GM12878 (cell line): ENCODE measurements at regions not wholly inside any gene's neighbourhood (a gene's known extent, or its start where the extent isn't known, plus 50 kb on each side); places are given as distances from the start of the nearest gene placed in this dataset.

Source experiments
- ATAC-seq: fragments of 200-7000 bp; cut with Tn5 transposase; 3 replicates; pipeline ENCODE4 v1.9.1; 2020; ENCODE audit warnings: mild to moderate bottlenecking, moderate library complexity
- BruUV-seq: library from RNA; stranded (reverse); fragments of 400-500 nt; replicated peaks from 2 replicates; lab custom pipeline; 2021; lab: Mats Ljungman, UMichigan
- CTCF ChIA-PET: fragments of 300-600 bp; sonication (Branson Sonifier 250); formaldehyde crosslinking; extraction: SDS; loops from one replicate; lab custom pipeline; 2021; ENCODE audit warnings: inconsistent platforms; lab: Yijun Ruan, JAX
- POLR2A ChIA-PET: fragments of 350-600 bp; formaldehyde crosslinking; extraction: SDS; loops from one replicate; lab custom pipeline; 2021; ENCODE audit warnings: inconsistent platforms; lab: Charles Lee
- RAD21 ChIA-PET: fragments of 300-600 bp; sonication (Branson Sonifier 250); formaldehyde crosslinking; loops from one replicate; lab custom pipeline; 2023; ENCODE audit warnings: antibody characterized with exemption; ENCODE audit not compliant: unreplicated experiment; lab: Charles Lee
- SMC1A ChIA-PET: fragments of 300-600 bp; sonication (Branson Sonifier 250); formaldehyde crosslinking; loops from one replicate; lab custom pipeline; 2023; ENCODE audit not compliant: unreplicated experiment, uncharacterized antibody; lab: Charles Lee
- DNase-seq: peaks from one replicate; pipeline ENCODE4 v3.0.0-alpha.2; 2011; ENCODE audit warnings: low read depth, low spot score
- FAIRE-seq: peaks from 3 replicates; lab custom pipeline; 2011; peaks lifted over from hg19 to GRCh38; lab: Jason Lieb, UNC
- H2AFZ ChIP-seq: 2 replicates; pipeline ENCODE4 v1.6.0; 2011; ENCODE audit warnings: low read depth, low read length, control low read depth; ENCODE audit not compliant: control insufficient read depth
- H3K27ac ChIP-seq: 2 replicates; pipeline ENCODE4 v1.5.1; 2011; ENCODE audit warnings: control low read depth; ENCODE audit not compliant: control insufficient read depth, insufficient read depth
- H3K27me3 ChIP-seq, 2 experiments: replicated peaks in 1 of 2; 2 replicates each; pipeline versions ENCODE4 v1.6.0 to v1.6.1; 2011; ENCODE audit warnings: low read length in 1 of 2; ENCODE audit not compliant: control insufficient read depth in 2 of 2, insufficient read depth in 2 of 2
- H3K36me3 ChIP-seq, 2 experiments: 2 replicates each; pipeline ENCODE4 v1.5.1; 2011; ENCODE audit warnings: low read length in 1 of 2; ENCODE audit not compliant: control insufficient read depth in 2 of 2, insufficient read depth in 2 of 2
- H3K4me1 ChIP-seq: 2 replicates; pipeline ENCODE4 v1.6.1; 2011; ENCODE audit warnings: mild to moderate bottlenecking, low read length, moderate library complexity, mixed read lengths; ENCODE audit not compliant: control insufficient read depth, insufficient read depth
- H3K4me2 ChIP-seq: 2 replicates; pipeline ENCODE4 v1.6.0; 2011; ENCODE audit warnings: control low read depth; ENCODE audit not compliant: control insufficient read depth, insufficient read depth
- H3K4me3 ChIP-seq: fragments of 200-600 bp; sonication (generic); 2 replicates; pipeline ENCODE4 v1.5.1; 2016
- H3K79me2 ChIP-seq: 2 replicates; pipeline ENCODE4 v1.6.0; 2011; ENCODE audit warnings: low read length; ENCODE audit not compliant: control insufficient read depth, insufficient read depth
- H3K9ac ChIP-seq: 2 replicates; pipeline ENCODE4 v1.8.0; 2011; ENCODE audit warnings: low read length, control low read depth, mixed read lengths; ENCODE audit not compliant: control insufficient read depth, insufficient read depth
- H3K9me3 ChIP-seq: replicated peaks from 3 replicates; pipeline ENCODE4 v1.5.1; 2011; ENCODE audit warnings: mild to moderate bottlenecking, low read length; ENCODE audit not compliant: control insufficient read depth, insufficient read depth
- H4K20me1 ChIP-seq: 2 replicates; pipeline ENCODE4 v1.6.0; 2011; ENCODE audit not compliant: control insufficient read depth, insufficient read depth
- IRF3 ChIP-seq: fragments of 450-650 bp; IDR thresholded peaks from 2 replicates; pipeline ENCODE4 v1.6.1; 2014; ENCODE audit warnings: mild to moderate bottlenecking
- IRF5 ChIP-seq: fragments of 450-650 bp; IDR thresholded peaks from 2 replicates; pipeline ENCODE4 v1.6.1; 2017; ENCODE audit warnings: borderline replicate concordance
- ZNF622 ChIP-seq: fragments of 450-650 bp; IDR thresholded peaks from 2 replicates; pipeline ENCODE4 v1.6.1; 2017; ENCODE audit warnings: mild to moderate bottlenecking, inconsistent platforms
- WGBS: methylation state at CpG from one replicate; pipeline ENCODE4 v1.1.6; 2016; ENCODE audit warnings: low lambda C conversion rate; ENCODE audit not compliant: insufficient replicate concordance, insufficient coverage; ENCODE audit errors: missing lambda C conversion rate; 5-methylcytosine and 5-hydroxymethylcytosine counted together
- in situ Hi-C: fragments of 300-500 bp; cut with MboI; formaldehyde crosslinking; loops from 9 replicates; pipeline ENCODE4 v1.14.3; 2018; ENCODE audit warnings: mixed read lengths
- intact Hi-C: fragments of 100-400 bp; cut with micrococcal nuclease; formaldehyde crosslinking; loops from one replicate; pipeline ENCODE4 v1.14.2; 2022; ENCODE audit not compliant: unreplicated experiment
- TF ChIP-seq, protein P1 (sequence below): IDR thresholded peaks from 2 replicates; pipeline ENCODE4 v1.6.1; 2011; ENCODE audit warnings: borderline replicate concordance, low read depth, mild to moderate bottlenecking, moderate library complexity, mixed read lengths, low read length; ENCODE audit not compliant: insufficient read depth; ENCODE audit errors: extremely low read length

- H3K27ac ChIP-seq, result no peak overlapping the region
- ATAC-seq (no peak), DNase-seq (no peak), FAIRE-seq (no peak)
- intact Hi-C loops (no loop called here), in situ Hi-C loops (no loop called here)
- peaks cover 0 to 1% of the 10 kb centered on the region in 2 experiments; a peak in 1 of 4 replicates for H3K27me3 ChIP-seq
- H3K79me2 ChIP-seq, result no peaks in the 10 kb centered on the region
- ChIA-PET POLR2A (interaction anchor here (0.6 kb wide), 1 partner anchor 628 kb away, joined by 8 read pairs; no protein-coding TSS in a partner anchor), RAD21 (interaction anchor here (1.0 kb wide), 1 partner anchor 273 kb away, joined by 4 read pairs; no protein-coding TSS in a partner anchor), SMC1A (interaction anchor here (0.8 to 1.5 kb wide), 2 partner anchors 273 to 298 kb away, joined by 3 to 5 read pairs; no protein-coding TSS in a partner anchor), CTCF (interaction anchor here (0.6 to 1.6 kb wide), 7 partner anchors 10 to 299 kb away, joined by 3 to 12 read pairs (median 3); no protein-coding TSS in a partner anchor)
- TF ChIP-seq, protein P1, sequence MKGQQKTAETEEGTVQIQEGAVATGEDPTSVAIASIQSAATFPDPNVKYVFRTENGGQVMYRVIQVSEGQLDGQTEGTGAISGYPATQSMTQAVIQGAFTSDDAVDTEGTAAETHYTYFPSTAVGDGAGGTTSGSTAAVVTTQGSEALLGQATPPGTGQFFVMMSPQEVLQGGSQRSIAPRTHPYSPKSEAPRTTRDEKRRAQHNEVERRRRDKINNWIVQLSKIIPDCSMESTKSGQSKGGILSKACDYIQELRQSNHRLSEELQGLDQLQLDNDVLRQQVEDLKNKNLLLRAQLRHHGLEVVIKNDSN, result no peak
- TF ChIP-seq ZNF622 (no peak), IRF5 (no peak)
- H3K36me3 ChIP-seq, result no peaks in the 10 kb centered on the region
- WGBS, result 60% methylated on average over 6 of the region's 6 CpGs
- H3K4me3 ChIP-seq, result no peak overlapping the region
- no peak overlapping the region for H3K4me2 ChIP-seq
- H2AFZ ChIP-seq, result no peak overlapping the region
- H3K9me3 ChIP-seq, result no peaks in the 10 kb centered on the region
- H3K9ac ChIP-seq, result no peak overlapping the region
- H4K20me1 ChIP-seq, result no peaks in the 10 kb centered on the region
- no TSS peak for BruUV-seq
- no peaks in the 10 kb centered on the region for H3K4me1 ChIP-seq
Measured at GRCh38 chr5:2036885-2037284, 154.2 kb upstream of the IRX4 start.

GRCh38 chr5:2032432-2032831 lies 149.7 kb upstream of the IRX4 start:
- WGBS, result 7% methylated on average over 5 of the region's 5 CpGs
- H3K27me3 ChIP-seq, result peaks cover 0 to 1% of the 10 kb centered on the region in 2 experiments; a peak in 1 of 4 replicates
- no peak for TF ChIP-seq IRF3
- TF ChIP-seq, all 136 proteins: peak for 0
- BruUV-seq, result no TSS peak
- ATAC-seq (no peak), DNase-seq (no peak), FAIRE-seq (no peak)
- Histone ChIP-seq H4K20me1 (no peaks in the 10 kb centered on the region), H2AFZ (no peak overlapping the region), H3K36me3 (no peaks in the 10 kb centered on the region), H3K9ac (no peak overlapping the region), H3K4me2 (no peak overlapping the region), H3K4me1 (no peaks in the 10 kb centered on the region), H3K4me3 (no peak overlapping the region), H3K27ac (no peak overlapping the region), H3K9me3 (no peaks in the 10 kb centered on the region), H3K79me2 (no peaks in the 10 kb centered on the region)
- CTCF ChIA-PET, result interaction anchor here (2.1 kb wide), 1 partner anchor 10 kb away, joined by 5 read pairs; no protein-coding TSS in a partner anchor
- in situ Hi-C loops (no loop called here), intact Hi-C loops (no loop called here)
- POLR2A ChIA-PET, result no interaction called here
- SMC1A ChIA-PET, result no interaction called here
- RAD21 ChIA-PET, result no interaction called here
